Prostate gland (tissue), 2 donors: ENCODE measurements at regions not wholly inside any gene's neighbourhood (a gene's known extent, or its start where the extent isn't known, plus 50 kb on each side); places are given as distances from the start of the nearest gene placed in this dataset.

ENCODE experiments used
- DNase-seq: peaks from one replicate; pipeline ENCODE4 v3.0.0-alpha.2; 2019; ENCODE audit warnings: low spot score
- H3K27ac ChIP-seq, 2 donors: fragments of 200-600 bp; sonication (generic); 2 replicates each; pipeline ENCODE4 v1.5.1; 2017 to 2019
- H3K27me3 ChIP-seq: fragments of 200-600 bp; sonication (generic); replicated peaks from 2 replicates; pipeline ENCODE4 v1.5.1; 2019; ENCODE audit not compliant: insufficient read depth
- H3K36me3 ChIP-seq, 2 donors: fragments of 200-600 bp; sonication (generic); 1 replicate in 1 of 2; 2 replicates in 1 of 2; pipeline versions ENCODE4 v1.5.1 to v1.8.1; 2017 to 2019
- H3K4me1 ChIP-seq: fragments of 200-600 bp; sonication (generic); replicated peaks from 2 replicates; pipeline ENCODE4 v1.5.1; 2019
- H3K4me3 ChIP-seq, 2 donors: fragments of 200-600 bp; sonication (generic); 2 replicates each; pipeline ENCODE4 v1.5.1; 2017 to 2019
- H3K9me3 ChIP-seq: fragments of 200-600 bp; sonication (generic); 2 replicates; pipeline ENCODE4 v1.5.1; 2017
- POLR2A ChIP-seq: fragments of 450-650 bp; IDR thresholded peaks from one replicate; pipeline ENCODE4 v1.6.1; 2016; ENCODE audit warnings: antibody characterized with exemption, mild to moderate bottlenecking
- POLR2AphosphoS5 ChIP-seq: sonication (generic); formaldehyde crosslinking; IDR thresholded peaks from one replicate; pipeline ENCODE4 v1.6.1; 2017; ENCODE audit warnings: antibody characterized with exemption
- WGBS: methylation state at CpG from one replicate; pipeline ENCODE4 v1.1.5; 2018; 5-methylcytosine and 5-hydroxymethylcytosine counted together
- intact Hi-C: fragments of 100-400 bp; cut with DNase I; formaldehyde crosslinking; loops from one replicate; pipeline ENCODE4 v1.14.2; 2022
- TF ChIP-seq, protein P1 (sequence below), 4 experiments: fragments of 200-600 bp in 2 of 4; fragments of 450-650 bp in 2 of 4; sonication (generic) in 2 of 4; IDR thresholded peaks; 1 replicate in 3 of 4; 2 replicates in 1 of 4; pipeline ENCODE4 v1.5.1; 2016 to 2019; ENCODE audit warnings: antibody characterized with exemption in 4 of 4, mild to moderate bottlenecking in 2 of 4, moderate library complexity in 2 of 4

DNA sequence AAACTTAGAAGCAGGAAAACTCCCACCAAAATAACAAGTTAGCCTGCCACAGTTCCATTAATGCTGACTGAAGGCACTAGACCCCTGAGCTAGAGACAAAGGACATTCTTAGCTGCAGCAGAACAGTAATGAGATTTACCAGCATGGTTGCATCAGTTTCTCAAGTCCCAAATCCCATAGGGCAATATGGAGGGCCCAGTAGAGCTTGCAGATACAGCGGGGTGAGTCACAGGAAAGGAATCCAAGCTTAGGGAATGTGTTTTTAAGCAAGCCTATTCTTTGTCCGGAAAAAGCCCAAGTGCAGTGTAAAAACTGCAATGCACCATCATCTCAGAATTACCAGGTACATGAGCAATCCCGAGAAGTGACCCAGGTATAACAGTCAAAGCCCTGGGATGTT is 51.3 kb upstream of the EXOC1L start:
- H3K36me3 ChIP-seq = no peaks in the 10 kb centered on the region
- 83% methylated on average over 3 of the region's 3 CpGs for WGBS
- no peaks in the 10 kb centered on the region for H3K4me1 ChIP-seq
- H3K9me3 ChIP-seq = no peaks in the 10 kb centered on the region
- intact Hi-C loops = no loop called here
- no peak overlapping the region for H3K4me3 ChIP-seq
- H3K27me3 ChIP-seq = no peaks in the 10 kb centered on the region
- DNase-seq = no peak
- TF ChIP-seq, protein P1, sequence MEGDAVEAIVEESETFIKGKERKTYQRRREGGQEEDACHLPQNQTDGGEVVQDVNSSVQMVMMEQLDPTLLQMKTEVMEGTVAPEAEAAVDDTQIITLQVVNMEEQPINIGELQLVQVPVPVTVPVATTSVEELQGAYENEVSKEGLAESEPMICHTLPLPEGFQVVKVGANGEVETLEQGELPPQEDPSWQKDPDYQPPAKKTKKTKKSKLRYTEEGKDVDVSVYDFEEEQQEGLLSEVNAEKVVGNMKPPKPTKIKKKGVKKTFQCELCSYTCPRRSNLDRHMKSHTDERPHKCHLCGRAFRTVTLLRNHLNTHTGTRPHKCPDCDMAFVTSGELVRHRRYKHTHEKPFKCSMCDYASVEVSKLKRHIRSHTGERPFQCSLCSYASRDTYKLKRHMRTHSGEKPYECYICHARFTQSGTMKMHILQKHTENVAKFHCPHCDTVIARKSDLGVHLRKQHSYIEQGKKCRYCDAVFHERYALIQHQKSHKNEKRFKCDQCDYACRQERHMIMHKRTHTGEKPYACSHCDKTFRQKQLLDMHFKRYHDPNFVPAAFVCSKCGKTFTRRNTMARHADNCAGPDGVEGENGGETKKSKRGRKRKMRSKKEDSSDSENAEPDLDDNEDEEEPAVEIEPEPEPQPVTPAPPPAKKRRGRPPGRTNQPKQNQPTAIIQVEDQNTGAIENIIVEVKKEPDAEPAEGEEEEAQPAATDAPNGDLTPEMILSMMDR (IDR thresholded peaks at IDR 0.05) = no peak
- TF ChIP-seq POLR2A = no peak
- no peak for TF ChIP-seq POLR2AphosphoS5
- H3K27ac ChIP-seq = no peak overlapping the region
